ENCODE measurements at regions not wholly inside any gene's neighbourhood (a gene's known extent, or its start where the extent isn't known, plus 50 kb on each side); places are given as distances from the start of the nearest gene placed in this dataset.
"Not testable (repeated sequence)": the region's sequence is repeated elsewhere in the genome, so short reads cannot be mapped to it uniquely, and the experiment has no call there.

DNA sequence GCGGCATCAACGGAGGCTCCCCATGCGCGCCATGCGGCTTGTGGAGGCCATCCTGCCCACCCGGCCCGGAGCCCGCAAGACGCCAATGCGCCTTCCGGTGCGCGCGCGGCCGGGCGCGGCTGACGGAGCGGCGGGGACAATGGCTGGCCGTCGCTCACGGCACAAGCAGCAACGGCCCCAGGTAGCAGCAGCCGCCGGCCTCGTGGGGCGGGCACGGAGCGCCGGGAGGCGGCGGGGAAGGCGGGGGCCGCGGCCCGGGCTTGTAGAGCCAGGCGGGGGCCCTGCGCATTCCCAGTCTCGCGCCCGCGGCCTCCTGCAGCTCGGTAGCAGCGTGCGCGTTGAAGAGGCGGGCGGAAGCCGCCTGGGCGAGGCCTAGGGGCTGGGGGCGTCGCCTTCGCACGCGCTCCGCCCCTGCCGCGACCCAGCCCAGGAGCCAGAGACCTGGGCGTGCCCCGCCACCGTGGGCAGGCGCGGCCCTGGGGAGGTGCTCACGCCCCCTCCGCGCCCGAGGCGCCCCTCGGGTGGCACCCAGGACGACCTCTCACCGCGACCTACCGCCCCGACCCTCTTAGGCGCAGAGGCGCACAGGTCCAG is 207.1 kb upstream of the PRKX start:
- not testable (repeated sequence) for TF ChIP-seq EP300, CTCF (IDR thresholded peaks at IDR 0.05)

Measured in sigmoid colon (tissue), 4 donors.